ENCODE measurements at regions not wholly inside any gene's neighbourhood (a gene's known extent, or its start where the extent isn't known, plus 50 kb on each side); places are given as distances from the start of the nearest gene placed in this dataset.

- DNase-seq (ENCODE audit: low read depth, low spot score) (no peak), ATAC-seq (no peak)
- H3K27ac ChIP-seq (ENCODE audit: low read depth, low read length) = no peak overlapping the region
- no peaks in the 10 kb centered on the region for H3K27me3 ChIP-seq (ENCODE audit: insufficient read depth, low read length)
- no peaks in the 10 kb centered on the region for H3K4me1 ChIP-seq (ENCODE audit: control insufficient read depth in 1 of 2, insufficient read depth in 2 of 2, low read length in 2 of 2)
- H3K79me2 ChIP-seq (ENCODE audit: insufficient read depth, low read length) = no peaks in the 10 kb centered on the region
- intact Hi-C loops (cut with micrococcal nuclease) = no loop called here
- H2AFZ ChIP-seq (ENCODE audit: low read depth, low read length, poor library complexity, severe bottlenecking) = no peak overlapping the region
- POLR2A ChIA-PET = no interaction called here
- no peaks in the 10 kb centered on the region for H3K36me3 ChIP-seq (ENCODE audit: control insufficient read depth in 1 of 2, insufficient read depth in 2 of 2, low read length in 2 of 2)
- RAD21 ChIA-PET (ENCODE audit: low non-redundant PET in 1 of 2, low total read pairs in 2 of 2, uncharacterized antibody in 2 of 2, unreplicated experiment in 2 of 2) = no interaction called here
- no peaks in the 10 kb centered on the region for H3K9me2 ChIP-seq (ENCODE audit: insufficient read depth)
- H3K9ac ChIP-seq (ENCODE audit: low read length) = no peak overlapping the region
- BruUV-seq (replicated peaks) = no TSS peak
- H3K9me3 ChIP-seq (ENCODE audit: control insufficient read depth in 1 of 2, insufficient read depth in 1 of 2, low read depth in 1 of 2, low read length in 2 of 2) = no peaks in the 10 kb centered on the region
- H4K20me1 ChIP-seq (ENCODE audit: insufficient read depth) = no peaks in the 10 kb centered on the region
- TF ChIP-seq ZNF274 (IDR thresholded peaks at IDR 0.05; ENCODE audit: low read depth, low read length) (no peak), CEBPB (IDR thresholded peaks at IDR 0.05; ENCODE audit: low read depth) (no peak)
- TF ChIP-seq, protein P1, sequence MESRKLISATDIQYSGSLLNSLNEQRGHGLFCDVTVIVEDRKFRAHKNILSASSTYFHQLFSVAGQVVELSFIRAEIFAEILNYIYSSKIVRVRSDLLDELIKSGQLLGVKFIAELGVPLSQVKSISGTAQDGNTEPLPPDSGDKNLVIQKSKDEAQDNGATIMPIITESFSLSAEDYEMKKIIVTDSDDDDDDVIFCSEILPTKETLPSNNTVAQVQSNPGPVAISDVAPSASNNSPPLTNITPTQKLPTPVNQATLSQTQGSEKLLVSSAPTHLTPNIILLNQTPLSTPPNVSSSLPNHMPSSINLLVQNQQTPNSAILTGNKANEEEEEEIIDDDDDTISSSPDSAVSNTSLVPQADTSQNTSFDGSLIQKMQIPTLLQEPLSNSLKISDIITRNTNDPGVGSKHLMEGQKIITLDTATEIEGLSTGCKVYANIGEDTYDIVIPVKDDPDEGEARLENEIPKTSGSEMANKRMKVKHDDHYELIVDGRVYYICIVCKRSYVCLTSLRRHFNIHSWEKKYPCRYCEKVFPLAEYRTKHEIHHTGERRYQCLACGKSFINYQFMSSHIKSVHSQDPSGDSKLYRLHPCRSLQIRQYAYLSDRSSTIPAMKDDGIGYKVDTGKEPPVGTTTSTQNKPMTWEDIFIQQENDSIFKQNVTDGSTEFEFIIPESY (IDR thresholded peaks at IDR 0.05; ENCODE audit: extremely low read depth, insufficient replicate concordance, low read length) = no peak
- TF ChIP-seq, protein P2, sequence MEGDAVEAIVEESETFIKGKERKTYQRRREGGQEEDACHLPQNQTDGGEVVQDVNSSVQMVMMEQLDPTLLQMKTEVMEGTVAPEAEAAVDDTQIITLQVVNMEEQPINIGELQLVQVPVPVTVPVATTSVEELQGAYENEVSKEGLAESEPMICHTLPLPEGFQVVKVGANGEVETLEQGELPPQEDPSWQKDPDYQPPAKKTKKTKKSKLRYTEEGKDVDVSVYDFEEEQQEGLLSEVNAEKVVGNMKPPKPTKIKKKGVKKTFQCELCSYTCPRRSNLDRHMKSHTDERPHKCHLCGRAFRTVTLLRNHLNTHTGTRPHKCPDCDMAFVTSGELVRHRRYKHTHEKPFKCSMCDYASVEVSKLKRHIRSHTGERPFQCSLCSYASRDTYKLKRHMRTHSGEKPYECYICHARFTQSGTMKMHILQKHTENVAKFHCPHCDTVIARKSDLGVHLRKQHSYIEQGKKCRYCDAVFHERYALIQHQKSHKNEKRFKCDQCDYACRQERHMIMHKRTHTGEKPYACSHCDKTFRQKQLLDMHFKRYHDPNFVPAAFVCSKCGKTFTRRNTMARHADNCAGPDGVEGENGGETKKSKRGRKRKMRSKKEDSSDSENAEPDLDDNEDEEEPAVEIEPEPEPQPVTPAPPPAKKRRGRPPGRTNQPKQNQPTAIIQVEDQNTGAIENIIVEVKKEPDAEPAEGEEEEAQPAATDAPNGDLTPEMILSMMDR (IDR thresholded peaks at IDR 0.05 in 2 of 3, conservative IDR thresholded peaks at IDR 0.05 in 1 of 3; ENCODE audit: borderline replicate concordance in 1 of 3, insufficient read depth in 1 of 3, low read depth in 2 of 3, low read length in 2 of 3) = no peak
- CTCF ChIA-PET = interaction anchor here (1.0 kb wide), 1 partner anchor 224 kb away, joined by 3 read pairs; no protein-coding TSS in a partner anchor
- H3K4me2 ChIP-seq (ENCODE audit: low read length) = no peak overlapping the region
- no peak overlapping the region for H3K4me3 ChIP-seq (replicated peaks in 1 of 2; ENCODE audit: low read depth in 1 of 2, low read length in 2 of 2)
Measured at GRCh38 chr12:18206198-18206597, 55.1 kb upstream of the PIK3C2G start.

DNA sequence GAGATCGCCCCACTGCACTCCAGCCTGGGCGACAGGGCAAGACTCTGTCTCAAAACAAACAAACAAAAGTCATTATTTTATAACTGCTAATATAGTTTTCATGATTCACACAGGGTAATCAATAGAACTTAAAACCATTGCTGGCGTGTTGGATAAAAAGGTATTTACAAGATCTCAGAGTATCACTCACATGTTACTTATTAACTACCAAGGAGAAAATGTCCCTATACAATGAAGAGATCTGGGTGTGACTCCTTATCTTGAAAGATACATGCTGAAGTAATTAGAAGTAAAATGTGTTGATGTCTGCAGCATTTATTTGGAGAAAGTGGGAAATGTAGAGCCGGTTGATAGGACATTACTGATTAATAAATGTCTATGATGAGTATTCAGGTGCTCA lies 57.3 kb upstream of the PIK3C2G start:
- Histone ChIP-seq H3K4me1 (ENCODE audit: control insufficient read depth in 1 of 2, insufficient read depth in 2 of 2, low read length in 2 of 2) (no peaks in the 10 kb centered on the region), H3K9ac (ENCODE audit: low read length) (no peak overlapping the region), H3K4me2 (ENCODE audit: low read length) (no peak overlapping the region), H3K4me3 (replicated peaks in 1 of 2; ENCODE audit: low read depth in 1 of 2, low read length in 2 of 2) (no peak overlapping the region), H3K9me2 (ENCODE audit: insufficient read depth) (no peaks in the 10 kb centered on the region), H3K27me3 (ENCODE audit: insufficient read depth, low read length) (no peaks in the 10 kb centered on the region), H3K36me3 (ENCODE audit: control insufficient read depth in 1 of 2, insufficient read depth in 2 of 2, low read length in 2 of 2) (no peaks in the 10 kb centered on the region), H3K9me3 (ENCODE audit: control insufficient read depth in 1 of 2, insufficient read depth in 1 of 2, low read depth in 1 of 2, low read length in 2 of 2) (no peaks in the 10 kb centered on the region), H2AFZ (ENCODE audit: low read depth, low read length, poor library complexity, severe bottlenecking) (no peak overlapping the region), H3K79me2 (ENCODE audit: insufficient read depth, low read length) (no peaks in the 10 kb centered on the region), H3K27ac (ENCODE audit: low read depth, low read length) (no peak overlapping the region), H4K20me1 (ENCODE audit: insufficient read depth) (no peaks in the 10 kb centered on the region)
- BruUV-seq (replicated peaks) = no TSS peak
- CTCF ChIA-PET = no interaction called here
- RAD21 ChIA-PET (ENCODE audit: low non-redundant PET in 1 of 2, low total read pairs in 2 of 2, uncharacterized antibody in 2 of 2, unreplicated experiment in 2 of 2) = no interaction called here
- TF ChIP-seq POLR2AphosphoS5 (IDR thresholded peaks at IDR 0.05; ENCODE audit: low read depth, low read length) (no peak), YY1 (IDR thresholded peaks at IDR 0.05; ENCODE audit: extremely low read depth, insufficient replicate concordance, low read depth, low read length) (no peak), TCF7L2 (IDR thresholded peaks at IDR 0.05; ENCODE audit: borderline replicate concordance, extremely low read depth, insufficient read depth, insufficient read length) (no peak), CEBPB (IDR thresholded peaks at IDR 0.05; ENCODE audit: low read depth) (no peak), FOSL1 (IDR thresholded peaks at IDR 0.05; ENCODE audit: low read depth) (no peak), CBX3 (IDR thresholded peaks at IDR 0.05; ENCODE audit: low read depth) (no peak), RAD21 (IDR thresholded peaks at IDR 0.05; ENCODE audit: low read depth) (no peak), POLR2A (IDR thresholded peaks at IDR 0.05; ENCODE audit: borderline replicate concordance, extremely low read depth, insufficient read depth, insufficient read length) (no peak)
- TF ChIP-seq, protein P3, sequence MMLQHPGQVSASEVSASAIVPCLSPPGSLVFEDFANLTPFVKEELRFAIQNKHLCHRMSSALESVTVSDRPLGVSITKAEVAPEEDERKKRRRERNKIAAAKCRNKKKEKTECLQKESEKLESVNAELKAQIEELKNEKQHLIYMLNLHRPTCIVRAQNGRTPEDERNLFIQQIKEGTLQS (IDR thresholded peaks at IDR 0.05) = no peak
- DNase-seq (ENCODE audit: low read depth, low spot score) (no peak), ATAC-seq (no peak)
- intact Hi-C loops (cut with micrococcal nuclease) = no loop called here
- POLR2A ChIA-PET = no interaction called here
